Amniotic epithelial cell (primary cell): ENCODE measurements at regions not wholly inside any gene's neighbourhood (a gene's known extent, or its start where the extent isn't known, plus 50 kb on each side); places are given as distances from the start of the nearest gene placed in this dataset.
"Not testable (repeated sequence)": the region's sequence is repeated elsewhere in the genome, so short reads cannot be mapped to it uniquely, and the experiment has no call there.

Experiments used
- DNase-seq: peaks from one replicate; pipeline ENCODE4 v3.0.0-alpha.2; 2010; ENCODE audit warnings: low read depth

DNA sequence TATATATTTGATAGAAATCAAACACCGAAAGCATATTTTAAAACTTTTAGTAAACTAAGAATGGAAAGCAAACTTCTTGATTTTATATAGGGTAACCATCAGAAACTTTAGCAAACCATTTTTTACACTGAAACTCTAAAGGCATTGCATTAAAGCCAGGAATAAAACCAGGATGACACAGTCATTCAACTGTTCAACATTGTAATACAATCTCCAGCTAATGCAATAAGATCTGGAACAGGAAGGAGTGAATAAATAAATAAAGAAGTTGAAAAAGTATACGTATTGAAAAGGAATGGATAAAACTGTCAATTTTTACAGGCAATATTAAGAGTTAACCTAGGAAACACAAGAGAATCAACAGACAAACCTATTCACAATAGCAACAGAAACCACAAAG, 181.9 kb upstream of the TTC14 start:
- DNase-seq = no peak

DNA sequence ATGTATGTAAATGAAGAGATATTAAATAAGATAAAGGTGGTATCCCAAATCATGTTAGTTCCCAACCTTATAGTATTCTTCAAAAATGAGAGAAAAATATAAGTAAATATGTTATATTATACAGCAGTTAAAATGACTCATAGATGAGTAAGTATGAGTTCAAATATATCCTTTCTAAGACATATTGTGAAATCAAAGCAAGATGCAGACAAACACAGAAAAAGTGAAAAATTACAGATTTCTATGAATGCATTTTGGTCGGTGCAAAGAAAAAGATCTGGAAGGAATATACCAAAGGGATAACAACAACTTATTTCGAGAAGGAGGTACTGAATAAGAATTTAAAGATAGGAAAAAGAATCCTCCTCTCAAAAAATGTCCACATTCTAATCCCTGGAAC, 181.2 kb upstream of the TTC14 start:
- DNase-seq = peak; percentile 31

DNA sequence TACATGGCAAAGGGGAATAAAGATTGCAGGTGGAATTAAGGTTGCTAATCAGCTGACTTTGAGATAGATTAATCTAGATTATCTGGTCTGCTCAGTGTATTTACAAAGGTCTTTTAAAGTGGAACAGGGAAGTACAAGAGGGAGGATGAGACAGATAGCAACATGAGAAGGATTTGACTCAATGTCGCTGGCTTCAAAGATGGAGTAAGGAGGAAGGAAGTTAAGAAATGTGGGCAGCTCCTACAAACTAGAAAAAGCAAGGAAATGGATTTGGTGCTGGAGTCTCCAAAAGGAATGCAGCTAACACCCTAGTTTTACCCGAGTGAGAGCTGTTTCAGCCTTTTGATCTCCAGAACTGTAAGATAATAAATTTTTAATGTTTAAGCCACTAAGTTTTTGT, 180.7 kb upstream of the TTC14 start:
- peak; percentile 37 for DNase-seq

GRCh38 chr3:180421721-180422120, 180.2 kb upstream of the TTC14 start:
- no peak for DNase-seq

- not testable (repeated sequence) for DNase-seq
These were observed 177.7 kb upstream of the TTC14 start for GRCh38 chr3:180424305-180424704.

GRCh38 chr3:180430896-180431295, 171.1 kb upstream of the TTC14 start:
- DNase-seq = peak; percentile 43

DNA sequence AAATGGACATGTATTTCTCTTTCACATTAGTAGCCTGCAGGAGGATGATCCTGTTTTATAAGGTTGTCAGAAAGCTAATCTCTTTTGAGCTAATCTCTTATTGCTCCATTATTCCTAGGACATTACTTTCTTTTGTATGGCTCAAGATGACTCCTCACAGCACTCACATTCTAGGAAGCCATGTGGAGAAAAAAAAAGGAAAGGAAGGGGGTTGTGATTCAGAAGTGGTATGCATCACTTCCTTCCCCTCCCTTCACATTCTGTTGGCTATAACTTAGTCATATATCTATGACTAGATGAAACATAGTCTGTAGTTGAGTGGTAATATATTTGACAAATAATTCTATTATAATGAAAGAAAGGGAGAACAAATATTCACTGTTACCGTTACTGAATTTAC, 168.8 kb upstream of the TTC14 start:
- DNase-seq = peak; percentile 83

GRCh38 chr3:180447136-180447535, 154.8 kb upstream of the TTC14 start:
- peak; percentile 24 for DNase-seq

GRCh38 chr3:180448407-180448806, 153.6 kb upstream of the TTC14 start:
- not testable (repeated sequence) for DNase-seq

DNA sequence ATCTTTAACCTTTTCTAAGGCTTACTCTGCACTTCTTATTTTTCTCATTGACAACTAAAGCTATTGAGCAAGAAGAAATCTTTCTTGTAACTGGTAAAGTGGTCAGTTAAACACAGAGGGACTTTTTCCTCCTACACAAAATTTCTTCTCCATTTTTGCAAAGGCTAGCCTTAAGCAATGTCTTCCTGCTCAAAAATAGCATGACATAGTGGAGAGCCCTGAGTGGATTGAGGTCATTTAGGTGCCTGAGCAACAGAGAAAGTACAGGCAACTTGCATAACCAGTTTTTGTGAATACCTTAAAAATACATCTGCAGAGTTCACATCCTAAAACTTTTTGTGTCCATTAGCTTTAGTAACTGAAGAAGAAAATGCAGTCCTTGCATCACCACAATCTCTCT, 144.7 kb upstream of the TTC14 start:
- no peak for DNase-seq

- DNase-seq = no peak
These were observed 135.5 kb upstream of the TTC14 start for GRCh38 chr3:180466401-180467011.

GRCh38 chr3:180467177-180467576, 134.8 kb upstream of the TTC14 start:
- no peak for DNase-seq

- no peak for DNase-seq
These were observed 132.8 kb upstream of the TTC14 start for GRCh38 chr3:180469149-180469548.

GRCh38 chr3:180478695-180479094, 123.3 kb upstream of the TTC14 start:
- no peak for DNase-seq

GRCh38 chr3:180492047-180492446, 109.9 kb upstream of the TTC14 start:
- no peak for DNase-seq

- DNase-seq = no peak
These were observed 105.0 kb upstream of the TTC14 start for GRCh38 chr3:180496995-180497394.

- DNase-seq = no peak
These were observed 85.6 kb upstream of the TTC14 start for GRCh38 chr3:180516368-180516767.

DNA sequence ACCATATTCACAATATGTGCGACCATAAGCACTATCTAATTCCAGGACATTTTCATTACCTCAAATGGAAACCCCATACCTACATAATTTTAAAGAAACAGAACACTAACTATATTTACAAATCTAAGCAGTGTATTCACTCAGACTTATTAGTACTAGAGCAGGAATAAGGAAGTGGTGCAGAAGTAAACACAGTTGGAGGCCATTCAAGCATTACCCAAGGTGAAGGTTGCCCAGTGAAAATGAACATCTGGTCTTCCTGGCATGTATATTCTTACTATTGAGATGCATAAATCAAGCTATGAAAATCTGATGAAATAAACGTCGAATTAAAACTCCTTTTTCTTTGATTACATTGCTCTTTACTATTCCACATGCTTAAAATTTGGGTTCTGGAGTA, 78.9 kb upstream of the TTC14 start:
- no peak for DNase-seq

DNA sequence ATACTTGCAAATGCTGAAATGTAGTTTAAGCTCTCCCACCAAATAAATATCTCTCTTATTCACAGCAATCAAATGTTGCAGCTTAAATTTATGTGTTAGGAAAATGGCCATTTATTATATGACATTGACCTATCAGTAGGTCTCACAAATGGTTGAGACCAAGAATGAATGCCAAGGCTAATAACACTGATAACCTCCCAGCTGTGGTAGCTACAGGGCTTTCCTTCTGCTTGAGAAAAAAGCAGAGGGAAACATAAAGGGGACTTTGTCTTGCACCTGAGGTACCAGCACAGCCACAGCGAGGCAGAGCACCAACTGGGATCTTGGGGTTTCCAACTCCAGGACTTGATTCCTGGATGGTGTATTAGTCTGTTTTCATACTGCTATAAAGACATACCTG, 73.1 kb upstream of the TTC14 start:
- DNase-seq = no peak

DNA sequence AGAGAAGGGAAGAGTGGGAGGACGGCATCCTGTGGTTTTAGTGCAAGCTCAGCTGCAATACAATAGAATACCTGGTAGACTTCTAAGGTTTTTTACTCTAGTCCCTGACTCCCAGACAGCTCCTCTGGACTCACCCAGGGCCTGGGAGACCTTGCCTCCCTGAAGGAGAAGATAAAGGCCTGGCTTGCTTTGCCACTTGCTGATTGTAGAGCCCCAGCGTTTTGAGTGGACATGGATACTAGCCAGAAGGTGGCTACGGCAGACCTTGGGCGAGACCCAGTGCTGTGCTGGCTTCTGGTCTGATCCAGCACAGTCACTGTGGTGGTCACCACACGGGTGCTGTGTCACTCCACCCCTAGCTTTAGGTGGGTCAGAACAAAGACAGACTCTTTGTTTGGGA, 72.2 kb upstream of the TTC14 start:
- no peak for DNase-seq

- no peak for DNase-seq
These were observed 71.7 kb upstream of the TTC14 start for GRCh38 chr3:180530276-180530675.

GRCh38 chr3:180531303-180532278, 70.4 kb upstream of the TTC14 start:
- DNase-seq = no peak

- DNase-seq = no peak
These were observed 67.1 kb upstream of the TTC14 start for GRCh38 chr3:180534828-180535227.
